GM12878 (cell line): ENCODE measurements at regions not wholly inside any gene's neighbourhood (a gene's known extent, or its start where the extent isn't known, plus 50 kb on each side); places are given as distances from the start of the nearest gene placed in this dataset.

Source experiments
- NFXL1 ChIP-seq: fragments of 450-650 bp; IDR thresholded peaks from 2 replicates; pipeline ENCODE4 v1.6.1; 2017; ENCODE audit warnings: antibody characterized with exemption, mild to moderate bottlenecking, borderline replicate concordance
- POLR2A ChIP-seq: IDR thresholded peaks from 2 replicates; pipeline ENCODE4 v1.6.1; 2011; ENCODE audit warnings: low read depth, mild to moderate bottlenecking, low read length
- RAD21 ChIP-seq: IDR thresholded peaks from 2 replicates; pipeline ENCODE4 v1.6.1; 2011; ENCODE audit warnings: mild to moderate bottlenecking, low read depth, low read length, moderate library complexity; ENCODE audit not compliant: insufficient read depth
- RAD51 ChIP-seq: fragments of 450-650 bp; IDR thresholded peaks from 2 replicates; pipeline ENCODE4 v1.6.1; 2016; ENCODE audit warnings: moderate library complexity, mild to moderate bottlenecking, inconsistent platforms
- RELA ChIP-seq: fragments of 450-650 bp; IDR thresholded peaks from 2 replicates; pipeline ENCODE4 v1.8.0; 2014; ENCODE audit warnings: borderline replicate concordance; ENCODE audit not compliant: partially characterized antibody
- TF ChIP-seq, protein P1 (sequence below): fragments of 450-650 bp; IDR thresholded peaks from 2 replicates; pipeline ENCODE4 v1.6.1; 2017; ENCODE audit warnings: low read depth, mild to moderate bottlenecking, moderate library complexity
- TF ChIP-seq, protein P2 (sequence below): IDR thresholded peaks from 2 replicates; pipeline ENCODE4 v1.6.1; 2011; ENCODE audit warnings: low read depth, mild to moderate bottlenecking, low read length, moderate library complexity, borderline replicate concordance; ENCODE audit errors: extremely low read depth
- TF ChIP-seq, protein P3 (sequence below): IDR thresholded peaks from 2 replicates; pipeline ENCODE4 v1.6.1; 2012; ENCODE audit warnings: low read depth, low read length, improper control_type of control experiment

DNA sequence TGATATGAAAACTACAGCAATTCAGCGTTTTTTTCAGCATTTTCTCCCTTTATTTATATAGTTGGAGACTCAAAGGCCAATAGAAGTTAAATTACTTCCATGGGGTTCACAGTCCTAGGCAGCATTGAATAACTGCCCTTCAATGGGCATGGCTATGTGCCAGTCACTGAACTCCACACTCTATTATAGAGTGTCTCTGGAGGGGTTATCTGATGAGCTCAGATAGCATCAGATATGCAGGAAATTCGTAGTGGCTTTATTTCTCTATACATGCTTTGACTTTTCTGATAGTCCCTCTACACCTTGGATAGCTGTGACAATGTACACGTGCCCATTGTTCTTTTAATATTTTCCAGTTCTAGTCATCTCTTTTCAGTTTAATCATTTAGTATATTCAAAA is 396.9 kb upstream of the CBLB start:
- TF ChIP-seq, protein P1, sequence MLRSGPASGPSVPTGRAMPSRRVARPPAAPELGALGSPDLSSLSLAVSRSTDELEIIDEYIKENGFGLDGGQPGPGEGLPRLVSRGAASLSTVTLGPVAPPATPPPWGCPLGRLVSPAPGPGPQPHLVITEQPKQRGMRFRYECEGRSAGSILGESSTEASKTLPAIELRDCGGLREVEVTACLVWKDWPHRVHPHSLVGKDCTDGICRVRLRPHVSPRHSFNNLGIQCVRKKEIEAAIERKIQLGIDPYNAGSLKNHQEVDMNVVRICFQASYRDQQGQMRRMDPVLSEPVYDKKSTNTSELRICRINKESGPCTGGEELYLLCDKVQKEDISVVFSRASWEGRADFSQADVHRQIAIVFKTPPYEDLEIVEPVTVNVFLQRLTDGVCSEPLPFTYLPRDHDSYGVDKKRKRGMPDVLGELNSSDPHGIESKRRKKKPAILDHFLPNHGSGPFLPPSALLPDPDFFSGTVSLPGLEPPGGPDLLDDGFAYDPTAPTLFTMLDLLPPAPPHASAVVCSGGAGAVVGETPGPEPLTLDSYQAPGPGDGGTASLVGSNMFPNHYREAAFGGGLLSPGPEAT = no peak
- TF ChIP-seq, protein P2, sequence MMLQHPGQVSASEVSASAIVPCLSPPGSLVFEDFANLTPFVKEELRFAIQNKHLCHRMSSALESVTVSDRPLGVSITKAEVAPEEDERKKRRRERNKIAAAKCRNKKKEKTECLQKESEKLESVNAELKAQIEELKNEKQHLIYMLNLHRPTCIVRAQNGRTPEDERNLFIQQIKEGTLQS = no peak
- TF ChIP-seq POLR2A (no peak), RAD21 (no peak), NFXL1 (no peak), RAD51 (no peak), RELA (no peak)
- TF ChIP-seq, protein P3, sequence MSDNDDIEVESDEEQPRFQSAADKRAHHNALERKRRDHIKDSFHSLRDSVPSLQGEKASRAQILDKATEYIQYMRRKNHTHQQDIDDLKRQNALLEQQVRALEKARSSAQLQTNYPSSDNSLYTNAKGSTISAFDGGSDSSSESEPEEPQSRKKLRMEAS = no peak
